CMK (cell line): ENCODE measurements at regions not wholly inside any gene's neighbourhood (a gene's known extent, or its start where the extent isn't known, plus 50 kb on each side); places are given as distances from the start of the nearest gene placed in this dataset.

Source experiments
- DNase-seq: peaks from one replicate; pipeline ENCODE4 v3.0.0-alpha.2; 2010; ENCODE audit warnings: low read depth

GRCh38 chr4:71932941-71933340, 98.9 kb upstream of the NPFFR2 start:
- DNase-seq, result no peak

GRCh38 chr4:71938776-71939175, 93.0 kb upstream of the NPFFR2 start:
- DNase-seq, result no peak

- DNase-seq, result peak; percentile 2
Measured at GRCh38 chr4:71941001-71941400, 90.8 kb upstream of the NPFFR2 start.

- DNase-seq, result no peak
Measured at GRCh38 chr4:71944956-71945355, 86.8 kb upstream of the NPFFR2 start.

GRCh38 chr4:71945791-71946190, 86.0 kb upstream of the NPFFR2 start:
- no peak for DNase-seq

GRCh38 chr4:71958978-71959377, 72.8 kb upstream of the NPFFR2 start:
- no peak for DNase-seq

- DNase-seq, result no peak
Measured at GRCh38 chr4:71962622-71963264, 69.1 kb upstream of the NPFFR2 start.

- no peak for DNase-seq
Measured at GRCh38 chr4:71974681-71975080, 57.1 kb upstream of the NPFFR2 start.

GRCh38 chr4:71976523-71976922, 55.3 kb upstream of the NPFFR2 start:
- no peak for DNase-seq

- DNase-seq, result no peak
Measured at GRCh38 chr4:71978210-71978835, 53.5 kb upstream of the NPFFR2 start.

GRCh38 chr4:71980976-71981375, 50.8 kb upstream of the NPFFR2 start:
- DNase-seq, result no peak
